ENCODE measurements at regions not wholly inside any gene's neighbourhood (a gene's known extent, or its start where the extent isn't known, plus 50 kb on each side); places are given as distances from the start of the nearest gene placed in this dataset.

GRCh38 chr10:78348411-78349164 lies 314.9 kb downstream of the RPS24 start:
- TF ChIP-seq CTCF (IDR thresholded peaks at IDR 0.05; ENCODE audit: low read depth, low read length), result no peak
- H3K4me3 ChIP-seq (ENCODE audit: low read depth, low read length), result no peak overlapping the region

- no peak overlapping the region for H3K4me3 ChIP-seq (ENCODE audit: low read depth, low read length)
- TF ChIP-seq CTCF (IDR thresholded peaks at IDR 0.05; ENCODE audit: low read depth, low read length), result no peak
These were observed 315.5 kb downstream of the RPS24 start for GRCh38 chr10:78349165-78349516.

- H3K4me3 ChIP-seq (ENCODE audit: low read depth, low read length), result no peak overlapping the region
- no peak for TF ChIP-seq CTCF (IDR thresholded peaks at IDR 0.05; ENCODE audit: low read depth, low read length)
These were observed 316.4 kb downstream of the RPS24 start for GRCh38 chr10:78349911-78350663.

GRCh38 chr10:78351283-78351682 lies 317.6 kb downstream of the RPS24 start:
- H3K4me3 ChIP-seq (ENCODE audit: low read depth, low read length), result no peak overlapping the region
- no peak for TF ChIP-seq CTCF (IDR thresholded peaks at IDR 0.05; ENCODE audit: low read depth, low read length)

GRCh38 chr10:78351809-78352208 lies 318.1 kb downstream of the RPS24 start:
- H3K4me3 ChIP-seq (ENCODE audit: low read depth, low read length), result no peak overlapping the region
- TF ChIP-seq CTCF (IDR thresholded peaks at IDR 0.05; ENCODE audit: low read depth, low read length), result no peak

GRCh38 chr10:78353636-78354035 lies 320.0 kb downstream of the RPS24 start:
- no peak for TF ChIP-seq CTCF (IDR thresholded peaks at IDR 0.05; ENCODE audit: low read depth, low read length)
- no peak overlapping the region for H3K4me3 ChIP-seq (ENCODE audit: low read depth, low read length)

DNA sequence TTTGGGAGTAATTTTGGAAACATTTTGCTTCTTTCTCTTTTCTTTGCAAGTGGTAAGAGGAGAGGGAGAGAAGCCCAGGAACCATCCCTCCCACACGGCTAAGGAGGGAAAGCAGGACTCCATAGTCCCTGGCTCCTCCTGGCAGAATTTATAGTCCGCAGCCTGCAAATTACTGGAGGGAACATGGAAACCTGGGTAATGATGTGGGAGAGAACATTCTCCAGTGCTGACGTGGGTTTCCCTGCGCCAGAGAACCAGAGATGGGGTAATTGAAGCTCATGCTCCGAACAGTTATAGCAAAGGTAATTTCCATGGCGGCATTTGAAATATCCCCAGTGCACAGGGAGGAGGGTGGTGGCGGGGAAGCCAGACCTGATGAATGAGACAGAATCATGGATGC lies 320.4 kb downstream of the RPS24 start:
- H3K4me3 ChIP-seq (ENCODE audit: low read depth, low read length), result no peak overlapping the region
- TF ChIP-seq CTCF (IDR thresholded peaks at IDR 0.05; ENCODE audit: low read depth, low read length), result no peak
